Fibroblast of pulmonary artery (primary cell): ENCODE measurements at regions not wholly inside any gene's neighbourhood (a gene's known extent, or its start where the extent isn't known, plus 50 kb on each side); places are given as distances from the start of the nearest gene placed in this dataset.

Experiments
- DNase-seq: peaks from one replicate; pipeline ENCODE4 v3.0.0-alpha.2; 2010; ENCODE audit warnings: low read depth
- H3K4me3 ChIP-seq: replicated peaks from 2 replicates; pipeline ENCODE4 v1.5.1; 2011; ENCODE audit warnings: low read depth, mild to moderate bottlenecking, control low read depth, low read length, moderate library complexity
- TF ChIP-seq, protein P1 (sequence below): IDR thresholded peaks from 2 replicates; pipeline ENCODE4 v1.5.1; 2011; ENCODE audit warnings: mild to moderate bottlenecking, control low read depth, low read length, inconsistent platforms; ENCODE audit errors: missing control alignments

DNA sequence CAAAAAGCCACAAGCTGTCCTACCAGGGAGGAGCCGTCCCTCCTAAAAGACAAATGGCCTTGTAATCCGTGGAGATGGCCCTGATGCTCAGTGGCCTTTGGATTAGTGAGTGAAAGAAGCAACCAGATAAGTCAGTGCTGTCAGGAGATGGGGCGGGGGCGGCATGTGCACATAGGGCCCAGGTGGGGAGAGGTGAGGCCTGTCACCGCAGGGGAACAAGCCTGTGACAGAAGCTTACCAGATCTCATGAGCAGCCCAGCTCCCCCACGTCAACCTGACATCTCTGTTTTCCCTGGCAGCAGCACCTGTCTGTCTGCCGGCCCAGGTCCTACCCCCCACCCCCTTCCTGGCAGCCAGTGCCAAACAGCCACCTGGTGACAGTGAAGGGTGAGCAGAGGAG is 162.6 kb downstream of the BUD13 start:
- no peak for DNase-seq
- no peak overlapping the region for H3K4me3 ChIP-seq
- TF ChIP-seq, protein P1, sequence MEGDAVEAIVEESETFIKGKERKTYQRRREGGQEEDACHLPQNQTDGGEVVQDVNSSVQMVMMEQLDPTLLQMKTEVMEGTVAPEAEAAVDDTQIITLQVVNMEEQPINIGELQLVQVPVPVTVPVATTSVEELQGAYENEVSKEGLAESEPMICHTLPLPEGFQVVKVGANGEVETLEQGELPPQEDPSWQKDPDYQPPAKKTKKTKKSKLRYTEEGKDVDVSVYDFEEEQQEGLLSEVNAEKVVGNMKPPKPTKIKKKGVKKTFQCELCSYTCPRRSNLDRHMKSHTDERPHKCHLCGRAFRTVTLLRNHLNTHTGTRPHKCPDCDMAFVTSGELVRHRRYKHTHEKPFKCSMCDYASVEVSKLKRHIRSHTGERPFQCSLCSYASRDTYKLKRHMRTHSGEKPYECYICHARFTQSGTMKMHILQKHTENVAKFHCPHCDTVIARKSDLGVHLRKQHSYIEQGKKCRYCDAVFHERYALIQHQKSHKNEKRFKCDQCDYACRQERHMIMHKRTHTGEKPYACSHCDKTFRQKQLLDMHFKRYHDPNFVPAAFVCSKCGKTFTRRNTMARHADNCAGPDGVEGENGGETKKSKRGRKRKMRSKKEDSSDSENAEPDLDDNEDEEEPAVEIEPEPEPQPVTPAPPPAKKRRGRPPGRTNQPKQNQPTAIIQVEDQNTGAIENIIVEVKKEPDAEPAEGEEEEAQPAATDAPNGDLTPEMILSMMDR: no peak

DNA sequence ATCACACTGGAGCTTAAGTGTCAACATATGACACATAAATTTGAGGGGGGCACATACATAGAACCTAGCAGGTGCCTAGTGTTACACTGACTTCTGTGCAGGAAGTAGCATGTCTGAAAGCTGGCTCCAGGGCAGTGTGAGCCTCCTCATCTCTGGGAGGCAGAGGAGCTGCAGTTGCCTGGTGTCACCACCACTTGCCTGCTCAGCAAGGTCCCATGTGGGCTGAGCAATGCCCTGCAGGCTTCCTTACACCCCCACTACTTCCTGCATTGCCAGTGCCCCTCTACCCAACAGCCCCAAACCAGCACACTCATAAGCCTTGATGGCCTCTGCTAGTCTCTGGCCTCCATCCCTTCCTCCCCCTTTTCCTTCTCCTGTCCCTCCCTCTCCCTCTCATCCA is 165.8 kb downstream of the BUD13 start:
- no peak for DNase-seq
- H3K4me3 ChIP-seq: no peak overlapping the region
- TF ChIP-seq, protein P1: no peak

DNA sequence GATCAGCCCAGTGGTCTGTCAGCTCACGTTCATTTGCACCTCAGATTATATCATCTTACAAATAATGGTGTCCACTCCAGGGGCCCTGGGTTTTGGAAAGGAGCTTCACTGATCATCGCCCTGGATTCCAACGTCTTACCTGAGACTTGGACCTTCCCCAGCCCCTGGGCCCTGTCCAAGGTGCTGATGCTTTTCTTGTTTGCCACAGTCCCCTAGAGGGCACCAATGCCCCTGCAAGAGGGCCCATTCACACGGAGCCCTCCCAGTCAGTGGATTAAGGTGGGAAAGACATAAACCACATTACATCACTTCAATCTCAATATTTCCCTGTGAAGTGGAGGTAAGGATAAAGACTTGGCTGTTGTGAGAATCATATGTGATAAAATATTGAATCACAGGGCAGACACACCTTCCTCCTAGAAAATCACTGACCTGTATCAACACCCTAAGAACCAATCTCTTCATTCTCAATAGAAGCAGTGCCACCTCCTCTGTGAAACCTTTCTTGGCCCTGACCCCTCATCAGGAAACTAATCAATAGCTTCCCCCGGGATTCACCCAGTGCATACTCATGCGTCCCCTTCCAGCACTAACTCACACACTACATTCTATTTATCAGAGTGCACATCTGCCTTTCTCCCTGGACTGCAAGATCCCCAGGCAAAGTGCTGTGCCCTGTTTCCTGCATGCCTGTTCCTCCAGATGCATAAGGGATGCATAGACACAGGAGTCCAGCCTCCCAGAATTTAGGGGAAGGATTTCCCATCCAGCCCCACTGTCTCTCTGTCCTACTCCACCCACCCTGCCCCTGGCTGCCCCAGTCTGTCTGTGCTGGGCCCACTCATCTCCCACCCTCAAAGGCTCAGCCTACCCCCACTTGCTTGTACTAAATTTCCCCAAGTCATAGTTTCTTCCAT is 167.0 kb downstream of the BUD13 start:
- no peak overlapping the region for H3K4me3 ChIP-seq
- DNase-seq: peak; percentile 36
- TF ChIP-seq, protein P1: peak; percentile 44

DNA sequence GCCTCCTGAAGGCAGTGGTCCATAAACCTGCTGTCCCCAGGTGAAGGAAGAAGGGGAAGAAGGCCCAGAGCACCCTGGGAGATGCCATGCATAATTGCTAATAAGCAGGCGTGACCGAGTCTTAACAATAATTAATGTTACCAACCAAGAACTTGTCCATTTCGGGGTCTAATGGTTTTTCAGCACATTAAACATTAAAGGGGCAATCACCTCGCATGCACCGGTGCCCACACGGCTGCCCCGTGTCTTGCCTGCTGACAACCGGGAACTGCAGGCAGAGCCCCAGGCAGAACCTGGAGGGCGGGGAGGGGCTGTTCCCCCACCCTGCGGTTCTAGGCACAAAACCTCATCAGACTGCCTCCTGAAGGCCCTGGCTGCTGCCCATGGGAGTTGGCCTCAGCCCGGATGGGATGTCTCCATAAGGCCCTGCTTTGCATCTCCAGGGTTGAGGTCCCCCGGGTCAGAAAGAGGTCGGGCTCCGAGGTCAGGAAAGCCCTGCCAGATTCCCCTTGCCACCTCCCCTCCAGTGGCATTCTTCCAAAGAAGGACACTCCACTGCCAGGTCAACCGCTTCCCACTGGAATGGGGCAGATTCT is 169.0 kb downstream of the BUD13 start:
- no peak for DNase-seq
- no peak overlapping the region for H3K4me3 ChIP-seq
- TF ChIP-seq, protein P1: no peak

DNA sequence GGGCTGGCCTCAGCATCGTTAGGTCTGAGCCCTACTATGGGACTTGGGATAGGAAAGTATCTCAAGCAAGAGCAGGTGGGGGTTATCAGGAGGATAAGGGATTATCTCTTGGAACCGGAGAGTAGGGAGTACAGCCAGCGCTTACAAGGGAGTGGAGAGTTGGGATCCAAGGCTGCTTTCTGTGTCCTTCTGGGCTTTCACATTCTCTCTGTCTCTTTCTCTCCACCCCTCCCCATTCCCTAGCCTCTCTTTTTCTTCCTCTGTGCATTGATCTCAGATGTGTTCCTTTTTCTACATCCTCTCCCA is 170.2 kb downstream of the BUD13 start:
- no peak overlapping the region for H3K4me3 ChIP-seq
- no peak for DNase-seq
- TF ChIP-seq, protein P1: no peak

DNA sequence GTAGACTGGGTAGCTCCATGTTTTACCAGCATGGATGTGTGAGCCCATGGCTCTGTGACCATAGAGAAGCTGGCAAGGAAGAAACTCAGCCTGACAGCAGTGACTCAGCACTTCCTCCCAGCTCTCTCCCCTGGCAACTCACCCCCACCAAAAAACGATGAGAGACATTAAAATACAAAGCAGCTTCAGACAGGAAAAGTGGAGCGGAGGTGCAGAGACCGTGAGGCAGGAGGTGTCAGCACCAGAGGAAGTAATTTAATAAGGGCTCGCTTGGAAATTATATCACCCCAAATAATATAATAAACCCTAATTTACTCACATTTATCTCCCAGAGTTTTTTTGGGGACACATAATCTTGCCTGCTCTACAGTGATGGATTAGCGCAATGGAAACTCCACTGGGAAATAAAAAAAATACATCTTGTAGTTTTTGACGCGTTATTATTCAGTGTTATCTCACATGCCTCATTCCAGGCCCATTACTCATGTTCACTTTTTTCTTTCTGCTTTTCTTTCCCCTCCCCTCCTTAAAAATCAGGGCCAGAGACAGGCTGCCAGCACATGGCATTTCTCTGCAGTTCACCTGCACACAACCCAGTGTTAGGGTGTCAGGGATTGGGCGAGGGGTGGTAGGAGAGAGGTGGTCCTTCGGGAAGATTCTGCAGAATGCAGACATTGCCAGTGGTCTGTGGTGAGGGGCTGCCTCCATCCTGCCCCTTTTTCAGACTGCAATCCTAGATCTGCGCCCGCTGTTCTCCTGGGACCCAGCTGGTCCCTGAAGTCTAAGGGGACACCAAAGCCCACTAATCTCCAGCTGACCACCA is 170.8 kb downstream of the BUD13 start:
- peak; percentile 63 for DNase-seq

More for the DNA sequence above, 170.8 kb downstream of the BUD13 start:
- TF ChIP-seq, protein P1: no peak
- no peak overlapping the region for H3K4me3 ChIP-seq
